ENCODE measurements at regions not wholly inside any gene's neighbourhood (a gene's known extent, or its start where the extent isn't known, plus 50 kb on each side); places are given as distances from the start of the nearest gene placed in this dataset.
"Not testable (repeated sequence)": the region's sequence is repeated elsewhere in the genome, so short reads cannot be mapped to it uniquely, and the experiment has no call there.

- TF ChIP-seq, protein P1, sequence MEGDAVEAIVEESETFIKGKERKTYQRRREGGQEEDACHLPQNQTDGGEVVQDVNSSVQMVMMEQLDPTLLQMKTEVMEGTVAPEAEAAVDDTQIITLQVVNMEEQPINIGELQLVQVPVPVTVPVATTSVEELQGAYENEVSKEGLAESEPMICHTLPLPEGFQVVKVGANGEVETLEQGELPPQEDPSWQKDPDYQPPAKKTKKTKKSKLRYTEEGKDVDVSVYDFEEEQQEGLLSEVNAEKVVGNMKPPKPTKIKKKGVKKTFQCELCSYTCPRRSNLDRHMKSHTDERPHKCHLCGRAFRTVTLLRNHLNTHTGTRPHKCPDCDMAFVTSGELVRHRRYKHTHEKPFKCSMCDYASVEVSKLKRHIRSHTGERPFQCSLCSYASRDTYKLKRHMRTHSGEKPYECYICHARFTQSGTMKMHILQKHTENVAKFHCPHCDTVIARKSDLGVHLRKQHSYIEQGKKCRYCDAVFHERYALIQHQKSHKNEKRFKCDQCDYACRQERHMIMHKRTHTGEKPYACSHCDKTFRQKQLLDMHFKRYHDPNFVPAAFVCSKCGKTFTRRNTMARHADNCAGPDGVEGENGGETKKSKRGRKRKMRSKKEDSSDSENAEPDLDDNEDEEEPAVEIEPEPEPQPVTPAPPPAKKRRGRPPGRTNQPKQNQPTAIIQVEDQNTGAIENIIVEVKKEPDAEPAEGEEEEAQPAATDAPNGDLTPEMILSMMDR (IDR thresholded peaks at IDR 0.05; ENCODE audit: extremely low read depth, missing control alignments), result no peak
- no peak for DNase-seq (ENCODE audit: low spot score)
These were observed 1390.7 kb downstream of the SLITRK5 start for GRCh38 chr13:89061821-89062220.

GRCh38 chr13:89066868-89067466 lies 1395.8 kb downstream of the SLITRK5 start:
- DNase-seq (ENCODE audit: low spot score), result peak; percentile 5
- TF ChIP-seq, protein P1 (IDR thresholded peaks at IDR 0.05; ENCODE audit: extremely low read depth, missing control alignments), result no peak

GRCh38 chr13:89072979-89073378 lies 1401.8 kb downstream of the SLITRK5 start:
- TF ChIP-seq, protein P1 (IDR thresholded peaks at IDR 0.05; ENCODE audit: extremely low read depth, missing control alignments), result no peak
- no peak for DNase-seq (ENCODE audit: low spot score)

DNA sequence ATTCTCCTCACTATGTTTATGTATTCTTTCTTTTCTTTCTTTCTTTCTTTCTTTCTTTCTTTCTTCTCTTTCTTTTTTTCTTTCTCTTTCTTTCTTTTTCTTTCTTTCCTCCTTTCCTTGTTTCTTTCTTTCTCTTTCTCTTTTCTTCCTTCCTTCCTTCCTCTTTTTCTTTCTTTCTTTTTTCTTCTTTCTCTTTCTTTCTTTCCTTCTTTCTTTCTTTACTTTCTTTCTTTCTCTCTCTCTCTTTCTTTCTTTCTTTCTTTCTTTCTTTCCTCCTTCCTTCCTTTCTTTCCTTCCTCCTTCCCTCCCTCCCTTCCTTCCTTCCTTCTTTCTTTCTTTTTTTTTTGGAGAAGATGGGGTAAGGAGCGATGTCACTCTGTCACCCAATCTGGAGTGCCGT lies 1405.5 kb downstream of the SLITRK5 start:
- no peak for DNase-seq (ENCODE audit: low spot score)
- TF ChIP-seq, protein P1 (IDR thresholded peaks at IDR 0.05; ENCODE audit: extremely low read depth, missing control alignments), result no peak

DNA sequence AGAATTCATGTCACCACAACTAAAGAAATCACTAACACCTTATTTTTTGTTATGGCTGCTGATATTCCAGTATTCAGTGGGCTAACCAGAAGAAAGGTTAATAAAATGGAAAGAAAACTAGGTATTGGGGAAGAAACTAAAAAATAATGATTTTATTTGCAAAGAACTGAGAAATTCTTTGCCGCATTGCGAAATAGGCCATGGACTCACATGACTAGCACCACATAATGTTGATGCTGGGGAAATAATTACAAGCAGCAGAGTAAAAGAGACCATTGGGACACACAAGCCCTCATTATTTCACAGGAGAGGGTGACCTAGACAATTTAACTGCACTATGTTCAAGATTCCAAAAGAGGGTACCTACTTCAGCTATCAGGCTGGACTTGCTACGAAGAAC lies 1411.5 kb downstream of the SLITRK5 start:
- TF ChIP-seq, protein P1 (IDR thresholded peaks at IDR 0.05; ENCODE audit: extremely low read depth, missing control alignments), result no peak

GRCh38 chr13:89088107-89088506 lies 1416.9 kb downstream of the SLITRK5 start:
- not testable (repeated sequence) for DNase-seq (ENCODE audit: low spot score)

More for the DNA sequence above, 1411.5 kb downstream of the SLITRK5 start:
- DNase-seq (ENCODE audit: low spot score), result no peak

- TF ChIP-seq, protein P1 (IDR thresholded peaks at IDR 0.05; ENCODE audit: extremely low read depth, missing control alignments), result no peak
- no peak for DNase-seq (ENCODE audit: low spot score)
These were observed 1426.8 kb downstream of the SLITRK5 start for GRCh38 chr13:89097994-89098393.

DNA sequence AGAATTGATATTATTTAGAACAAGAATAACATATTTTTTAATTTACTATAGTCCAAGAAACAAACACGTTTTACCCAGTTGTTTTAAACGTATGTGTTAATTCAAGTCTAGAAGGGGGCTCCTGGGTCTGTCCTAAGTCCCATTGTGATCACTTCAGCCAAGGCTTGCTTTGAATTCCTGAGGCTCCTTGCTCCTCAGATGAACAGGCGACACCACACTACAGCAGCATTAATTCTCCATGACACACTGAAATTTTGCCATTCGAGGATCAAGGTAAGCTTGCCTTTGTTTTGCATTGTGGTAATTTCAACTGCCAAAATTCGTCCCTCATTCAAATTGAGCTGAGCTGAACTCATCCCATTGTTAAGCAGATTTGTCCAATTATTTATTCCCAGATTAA lies 1442.6 kb downstream of the SLITRK5 start:
- TF ChIP-seq, protein P1 (IDR thresholded peaks at IDR 0.05; ENCODE audit: extremely low read depth, missing control alignments), result no peak
- DNase-seq (ENCODE audit: low spot score), result no peak
